ENCODE measurements at regions not wholly inside any gene's neighbourhood (a gene's known extent, or its start where the extent isn't known, plus 50 kb on each side); places are given as distances from the start of the nearest gene placed in this dataset.
A peak's percentile ranks its signal among the peaks of the same experiment; 100 is the strongest.

GRCh38 chr15:95946926-95947325 lies 383.6 kb upstream of the NR2F2 start:
- CTCF ChIA-PET, result no interaction called here
- peaks cover 3% of the 10 kb centered on the region for H3K4me1 Mint-ChIP-seq
- H3K4me3 Mint-ChIP-seq, result no peak overlapping the region

GRCh38 chr15:95948411-95948810 lies 382.1 kb upstream of the NR2F2 start:
- no peak for DNase-seq
- Mint-ChIP-seq H3K36me3 (no peaks in the 10 kb centered on the region), H3K27ac (no peak overlapping the region), H3K4me3 (no peak overlapping the region), H3K4me1 (peaks cover 3% of the 10 kb centered on the region), H3K27me3 (peaks cover 12% of the 10 kb centered on the region), H3K9me3 (no peaks in the 10 kb centered on the region)
- CTCF ChIA-PET, result no interaction called here

More at GRCh38 chr15:95946926-95947325, 383.6 kb upstream of the NR2F2 start:
- Mint-ChIP-seq H3K27me3 (peaks cover 12% of the 10 kb centered on the region), H3K36me3 (no peaks in the 10 kb centered on the region), H3K27ac (no peak overlapping the region), H3K9me3 (no peaks in the 10 kb centered on the region)
- DNase-seq, result no peak

DNA sequence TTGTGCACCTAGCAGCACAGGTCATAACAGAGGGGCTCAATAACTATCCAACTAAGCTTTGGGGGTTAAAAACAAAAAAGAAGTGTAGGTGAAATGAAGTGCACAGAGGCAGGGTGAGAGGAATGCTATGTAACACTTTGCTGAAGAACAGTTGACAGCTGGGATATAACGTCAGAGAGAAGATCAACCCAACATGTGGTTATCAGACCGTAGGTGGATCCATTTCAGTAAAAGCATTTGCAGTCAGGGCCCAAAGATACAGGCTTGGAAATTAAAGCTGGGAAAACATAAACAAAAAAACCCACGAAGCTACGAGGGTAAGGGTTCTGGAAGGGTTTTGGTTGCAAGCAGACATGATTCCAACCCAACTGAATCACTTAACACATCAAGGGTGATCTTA lies 377.5 kb upstream of the NR2F2 start:
- Mint-ChIP-seq H3K27me3 (peaks cover 7% of the 10 kb centered on the region), H3K9me3 (peaks cover 2% of the 10 kb centered on the region), H3K4me3 (no peak overlapping the region), H3K4me1 (no peaks in the 10 kb centered on the region), H3K36me3 (no peaks in the 10 kb centered on the region), H3K27ac (peak overlapping the region; percentile 29)
- no peak for DNase-seq
- CTCF ChIA-PET, result no interaction called here

DNA sequence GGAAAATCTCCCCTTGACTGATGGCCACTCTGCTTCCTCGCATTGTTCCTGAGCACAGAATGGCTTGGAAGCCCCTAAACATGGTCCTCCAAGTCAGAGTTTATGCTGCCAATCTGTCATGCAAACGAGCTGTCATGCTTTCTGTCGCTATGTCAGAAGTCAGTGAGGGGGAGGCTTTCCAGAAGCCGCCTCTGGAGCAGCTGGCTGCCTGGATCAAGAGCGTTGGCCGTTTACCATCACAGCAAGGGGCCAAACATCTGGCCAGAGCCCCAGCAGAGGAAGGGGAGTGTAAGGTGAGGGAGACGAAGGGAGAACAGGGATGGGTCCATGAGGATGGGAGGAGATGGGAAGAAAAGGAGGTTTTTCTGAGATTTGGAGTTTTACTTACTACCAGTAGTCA lies 372.6 kb upstream of the NR2F2 start:
- CTCF ChIA-PET, result no interaction called here
- no peaks in the 10 kb centered on the region for H3K36me3 Mint-ChIP-seq
- H3K27ac Mint-ChIP-seq, result no peak overlapping the region
- no peak overlapping the region for H3K4me3 Mint-ChIP-seq
- DNase-seq, result no peak
- no peaks in the 10 kb centered on the region for H3K4me1 Mint-ChIP-seq
- no peaks in the 10 kb centered on the region for H3K27me3 Mint-ChIP-seq
- H3K9me3 Mint-ChIP-seq, result peaks cover 4% of the 10 kb centered on the region

DNA sequence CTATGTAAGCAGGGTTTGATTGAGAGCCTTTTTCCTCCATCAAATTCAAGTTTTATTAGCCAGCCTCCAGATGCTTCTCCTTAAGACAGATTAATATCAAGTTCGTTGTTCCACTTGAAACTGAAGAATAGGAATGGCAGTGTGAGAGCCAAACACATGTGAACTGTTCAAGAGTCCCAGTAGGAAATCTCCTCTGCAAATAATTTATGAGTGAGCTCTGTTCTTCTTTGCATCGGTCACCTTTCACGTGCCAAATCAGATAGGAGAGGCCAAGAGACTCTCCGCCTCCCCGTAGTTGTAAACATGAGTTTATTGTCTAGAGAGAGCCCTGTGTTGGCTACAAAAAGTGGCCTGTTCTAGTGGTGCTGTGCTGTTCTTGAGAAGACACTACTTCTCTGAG lies 372.1 kb upstream of the NR2F2 start:
- Mint-ChIP-seq H3K27ac (no peak overlapping the region), H3K4me3 (no peak overlapping the region), H3K4me1 (no peaks in the 10 kb centered on the region)

GRCh38 chr15:95968856-95969255 lies 361.6 kb upstream of the NR2F2 start:
- no peak overlapping the region for H3K4me3 Mint-ChIP-seq
- H3K27ac Mint-ChIP-seq, result no peak overlapping the region
- CTCF ChIA-PET, result no interaction called here
- no peaks in the 10 kb centered on the region for H3K9me3 Mint-ChIP-seq
- DNase-seq, result no peak
- H3K4me1 Mint-ChIP-seq, result no peaks in the 10 kb centered on the region
- no peaks in the 10 kb centered on the region for H3K36me3 Mint-ChIP-seq
- H3K27me3 Mint-ChIP-seq, result peaks cover 4% of the 10 kb centered on the region

More for the DNA sequence above, 372.1 kb upstream of the NR2F2 start:
- CTCF ChIA-PET, result no interaction called here
- H3K36me3 Mint-ChIP-seq, result no peaks in the 10 kb centered on the region
- peaks cover 4% of the 10 kb centered on the region for H3K9me3 Mint-ChIP-seq
- no peaks in the 10 kb centered on the region for H3K27me3 Mint-ChIP-seq
- no peak for DNase-seq

DNA sequence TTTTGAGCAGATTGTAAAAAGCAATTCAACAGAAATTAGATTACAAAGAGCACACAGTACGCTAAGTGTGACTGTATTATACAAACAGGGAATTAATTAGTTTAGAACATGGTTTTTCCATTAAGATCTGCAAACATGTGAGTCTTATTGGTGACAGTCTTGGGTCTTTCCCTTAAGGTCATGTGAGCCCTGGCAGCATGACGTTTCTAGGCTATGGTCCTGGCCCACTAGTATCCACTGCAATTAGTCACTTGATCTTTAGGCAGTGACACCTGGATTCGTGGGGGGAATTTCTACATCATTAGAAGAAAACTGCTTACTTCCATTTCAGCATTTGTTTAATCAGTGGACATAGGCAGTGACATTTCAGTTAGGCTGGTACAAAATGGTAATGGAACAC lies 360.2 kb upstream of the NR2F2 start:
- peaks cover 6% of the 10 kb centered on the region for H3K27me3 Mint-ChIP-seq
- CTCF ChIA-PET, result no interaction called here
- DNase-seq, result no peak
- H3K4me3 Mint-ChIP-seq, result no peak overlapping the region
- H3K9me3 Mint-ChIP-seq, result no peaks in the 10 kb centered on the region
- no peaks in the 10 kb centered on the region for H3K4me1 Mint-ChIP-seq
- no peaks in the 10 kb centered on the region for H3K36me3 Mint-ChIP-seq
- H3K27ac Mint-ChIP-seq, result no peak overlapping the region

GRCh38 chr15:95972041-95972553 lies 358.4 kb upstream of the NR2F2 start:
- Mint-ChIP-seq H3K27ac (no peak overlapping the region), H3K4me1 (no peaks in the 10 kb centered on the region), H3K36me3 (no peaks in the 10 kb centered on the region), H3K9me3 (no peaks in the 10 kb centered on the region), H3K4me3 (no peak overlapping the region), H3K27me3 (peaks cover 13% of the 10 kb centered on the region)
- no peak for DNase-seq
- CTCF ChIA-PET, result no interaction called here

GRCh38 chr15:95972812-95973211 lies 357.7 kb upstream of the NR2F2 start:
- Mint-ChIP-seq H3K36me3 (no peaks in the 10 kb centered on the region), H3K4me1 (no peaks in the 10 kb centered on the region), H3K27ac (no peak overlapping the region), H3K27me3 (peaks cover 13% of the 10 kb centered on the region), H3K4me3 (no peak overlapping the region), H3K9me3 (no peaks in the 10 kb centered on the region)
- no peak for DNase-seq
- CTCF ChIA-PET, result no interaction called here

GRCh38 chr15:95973566-95974256 lies 356.8 kb upstream of the NR2F2 start:
- Mint-ChIP-seq H3K27me3 (peaks cover 13% of the 10 kb centered on the region), H3K4me1 (no peaks in the 10 kb centered on the region), H3K9me3 (no peaks in the 10 kb centered on the region), H3K27ac (no peak overlapping the region), H3K4me3 (no peak overlapping the region), H3K36me3 (no peaks in the 10 kb centered on the region)
- CTCF ChIA-PET, result no interaction called here
- DNase-seq, result no peak

DNA sequence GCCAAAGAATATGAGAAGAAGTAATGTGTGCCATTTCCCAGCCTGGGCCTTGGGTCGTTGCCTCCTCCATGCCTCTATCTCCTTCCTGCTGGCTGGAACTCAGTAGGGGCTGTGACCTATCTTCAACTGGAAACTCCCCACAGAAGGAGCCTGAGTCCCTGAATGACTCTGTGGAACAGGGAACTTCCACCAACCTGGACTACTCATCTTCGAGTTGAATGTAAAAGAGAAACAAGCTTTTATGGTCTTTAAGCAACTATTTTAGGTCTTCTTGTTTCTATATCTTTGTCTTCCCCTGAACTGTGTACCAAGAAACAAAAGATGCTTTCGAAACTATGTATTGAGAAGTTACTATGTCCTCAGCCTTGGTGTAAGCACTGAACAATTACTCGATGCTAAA lies 355.3 kb upstream of the NR2F2 start:
- Mint-ChIP-seq H3K27ac (no peak overlapping the region), H3K27me3 (peaks cover 13% of the 10 kb centered on the region), H3K36me3 (no peaks in the 10 kb centered on the region), H3K9me3 (no peaks in the 10 kb centered on the region), H3K4me3 (no peak overlapping the region), H3K4me1 (no peaks in the 10 kb centered on the region)
- DNase-seq, result no peak
- CTCF ChIA-PET, result no interaction called here

DNA sequence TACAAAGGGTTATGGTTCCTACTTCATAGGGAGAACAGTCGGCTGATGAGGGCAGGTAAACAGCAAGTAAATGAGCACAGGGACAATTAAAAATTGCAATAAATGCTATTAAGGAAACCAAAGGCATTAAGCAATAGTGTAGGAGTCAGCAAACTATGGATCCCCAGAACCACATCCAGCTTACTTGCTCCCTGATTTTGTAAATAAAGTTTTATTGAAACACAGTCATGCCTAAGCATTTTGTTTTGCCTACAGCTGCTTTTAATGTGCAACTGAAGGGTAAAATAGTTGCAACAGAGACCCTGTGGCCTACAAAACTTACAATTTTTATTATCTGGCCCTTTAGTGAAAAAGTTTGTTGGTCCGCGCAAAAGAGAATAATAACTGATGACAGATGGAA lies 351.2 kb upstream of the NR2F2 start:
- H3K4me3 Mint-ChIP-seq, result no peak overlapping the region
- no peaks in the 10 kb centered on the region for H3K36me3 Mint-ChIP-seq
- no peak for DNase-seq
- CTCF ChIA-PET, result no interaction called here
- H3K9me3 Mint-ChIP-seq, result no peaks in the 10 kb centered on the region
- peaks cover 18% of the 10 kb centered on the region for H3K27me3 Mint-ChIP-seq
- H3K4me1 Mint-ChIP-seq, result no peaks in the 10 kb centered on the region
- H3K27ac Mint-ChIP-seq, result no peak overlapping the region

DNA sequence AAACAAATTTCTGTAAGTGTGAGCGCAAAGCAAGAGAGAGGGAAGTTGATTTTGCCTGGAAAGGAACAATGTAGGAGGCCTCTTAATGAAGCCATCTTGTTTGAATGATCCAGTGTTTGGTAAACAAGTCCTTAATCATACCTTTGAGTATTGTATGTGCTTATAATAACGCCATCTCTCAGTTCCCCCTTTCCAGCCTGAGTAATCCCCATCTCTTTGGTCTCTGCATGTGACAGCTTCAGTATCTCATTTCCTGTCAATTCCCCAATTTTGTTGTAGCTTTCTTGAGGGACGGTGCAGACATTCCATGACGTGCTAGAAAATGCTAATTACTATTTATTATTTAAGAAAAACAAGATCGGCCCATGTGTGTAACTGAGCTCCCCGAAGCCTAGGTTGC lies 349.3 kb upstream of the NR2F2 start:
- Mint-ChIP-seq H3K4me3 (no peak overlapping the region), H3K27ac (no peak overlapping the region), H3K4me1 (no peaks in the 10 kb centered on the region), H3K9me3 (no peaks in the 10 kb centered on the region), H3K27me3 (peaks cover 22% of the 10 kb centered on the region), H3K36me3 (no peaks in the 10 kb centered on the region)
- DNase-seq, result no peak
- CTCF ChIA-PET, result no interaction called here

- Mint-ChIP-seq H3K9me3 (no peaks in the 10 kb centered on the region), H3K4me1 (peaks cover 6% of the 10 kb centered on the region), H3K36me3 (no peaks in the 10 kb centered on the region), H3K4me3 (no peak overlapping the region), H3K27me3 (peaks cover 47% of the 10 kb centered on the region), H3K27ac (no peak overlapping the region)
- no peak for DNase-seq
- CTCF ChIA-PET, result no interaction called here
Observed at GRCh38 chr15:95987299-95987698, 343.2 kb upstream of the NR2F2 start.

- CTCF ChIA-PET, result no interaction called here
- H3K4me1 Mint-ChIP-seq, result peaks cover 6% of the 10 kb centered on the region
- DNase-seq, result no peak
- no peak overlapping the region for H3K27ac Mint-ChIP-seq
- peaks cover 47% of the 10 kb centered on the region for H3K27me3 Mint-ChIP-seq
- no peak overlapping the region for H3K4me3 Mint-ChIP-seq
- no peaks in the 10 kb centered on the region for H3K36me3 Mint-ChIP-seq
- no peaks in the 10 kb centered on the region for H3K9me3 Mint-ChIP-seq
Observed at GRCh38 chr15:95987886-95988573, 342.5 kb upstream of the NR2F2 start.
